GM12864 (cell line): ENCODE measurements at regions not wholly inside any gene's neighbourhood (a gene's known extent, or its start where the extent isn't known, plus 50 kb on each side); places are given as distances from the start of the nearest gene placed in this dataset.

Experiments
- DNase-seq: peaks from one replicate; pipeline ENCODE4 v3.0.0-alpha.2; 2011; ENCODE audit warnings: low read depth
- H3K4me3 ChIP-seq: 2 replicates; pipeline ENCODE4 v1.5.1; 2011; ENCODE audit warnings: mild to moderate bottlenecking, low read depth, low read length, control low read depth
- CTCF ChIP-seq: IDR thresholded peaks from 2 replicates; pipeline ENCODE4 v1.5.1; 2011; ENCODE audit warnings: low read depth, mild to moderate bottlenecking, moderate library complexity, low read length, control low read depth, inconsistent platforms; ENCODE audit errors: missing control alignments

GRCh38 chr13:106183410-106184065 lies 351.9 kb downstream of the EFNB2 start:
- H3K4me3 ChIP-seq = no peak overlapping the region
- TF ChIP-seq CTCF = no peak
- DNase-seq = no peak

GRCh38 chr13:106182404-106182803 lies 353.1 kb downstream of the EFNB2 start:
- no peak overlapping the region for H3K4me3 ChIP-seq
- DNase-seq = no peak
- TF ChIP-seq CTCF = no peak

- no peak overlapping the region for H3K4me3 ChIP-seq
- no peak for DNase-seq
- no peak for TF ChIP-seq CTCF
Observed at GRCh38 chr13:106178816-106179215, 356.6 kb downstream of the EFNB2 start.

GRCh38 chr13:106177146-106177545 lies 358.3 kb downstream of the EFNB2 start:
- H3K4me3 ChIP-seq = no peak overlapping the region
- no peak for DNase-seq
- no peak for TF ChIP-seq CTCF

- no peak for TF ChIP-seq CTCF
- no peak for DNase-seq
- no peak overlapping the region for H3K4me3 ChIP-seq
Observed at GRCh38 chr13:106176117-106176516, 359.3 kb downstream of the EFNB2 start.

GRCh38 chr13:106173891-106174610 lies 361.4 kb downstream of the EFNB2 start:
- DNase-seq = no peak
- TF ChIP-seq CTCF = no peak

GRCh38 chr13:106173346-106173745 lies 362.1 kb downstream of the EFNB2 start:
- no peak for DNase-seq
- H3K4me3 ChIP-seq = no peak overlapping the region
- TF ChIP-seq CTCF = no peak

More at GRCh38 chr13:106173891-106174610, 361.4 kb downstream of the EFNB2 start:
- no peak overlapping the region for H3K4me3 ChIP-seq
